ENCODE measurements at regions not wholly inside any gene's neighbourhood (a gene's known extent, or its start where the extent isn't known, plus 50 kb on each side); places are given as distances from the start of the nearest gene placed in this dataset.

GRCh38 chr4:156495836-156496235 lies 475.8 kb downstream of the PDGFC start:
- TF ChIP-seq CTCF (conservative IDR thresholded peaks at IDR 0.05 in 1 of 2, IDR thresholded peaks at IDR 0.05 in 1 of 2; ENCODE audit: extremely low read depth in 1 of 2, insufficient read depth in 1 of 2, low read depth in 1 of 2, low read length in 2 of 2) (no peak), EZH2 (IDR thresholded peaks at IDR 0.05; ENCODE audit: borderline replicate concordance, low read length) (no peak)

All from mammary epithelial cell (primary cell).